HG03060 (cell line): ENCODE measurements at regions not wholly inside any gene's neighbourhood (a gene's known extent, or its start where the extent isn't known, plus 50 kb on each side); places are given as distances from the start of the nearest gene placed in this dataset.
"Not testable (repeated sequence)": the region's sequence is repeated elsewhere in the genome, so short reads cannot be mapped to it uniquely, and the experiment has no call there.

Experiments used
- ATAC-seq: cut with Tn5 transposase; IDR thresholded peaks from one replicate; pipeline ENCODE4 v1.9.1; 2021; ENCODE audit warnings: low read depth, moderate number of reproducible peaks; ENCODE audit not compliant: unreplicated experiment

- ATAC-seq, result no peak
Observed at GRCh38 chr5:106649031-106649430, 1021.7 kb downstream of the EFNA5 start.

- ATAC-seq, result no peak
Observed at GRCh38 chr5:106648401-106648800, 1022.3 kb downstream of the EFNA5 start.

GRCh38 chr5:106646106-106646505 is 1024.6 kb downstream of the EFNA5 start:
- no peak for ATAC-seq

- no peak for ATAC-seq
Observed at GRCh38 chr5:106640511-106640910, 1030.2 kb downstream of the EFNA5 start.

GRCh38 chr5:106639488-106639887 is 1031.2 kb downstream of the EFNA5 start:
- ATAC-seq, result no peak

GRCh38 chr5:106637275-106637674 is 1033.5 kb downstream of the EFNA5 start:
- no peak for ATAC-seq

GRCh38 chr5:106634375-106634774 is 1036.4 kb downstream of the EFNA5 start:
- ATAC-seq, result no peak

- ATAC-seq, result no peak
Observed at GRCh38 chr5:106633825-106634224, 1036.9 kb downstream of the EFNA5 start.

- ATAC-seq, result not testable (repeated sequence)
Observed at GRCh38 chr5:106628456-106628855, 1042.3 kb downstream of the EFNA5 start.

- ATAC-seq, result no peak
Observed at GRCh38 chr5:106610041-106610440, 1060.7 kb downstream of the EFNA5 start.

GRCh38 chr5:106601620-106602019 is 1069.1 kb downstream of the EFNA5 start:
- peak; percentile 80 for ATAC-seq

GRCh38 chr5:106600803-106601202 is 1069.9 kb downstream of the EFNA5 start:
- no peak for ATAC-seq

- no peak for ATAC-seq
Observed at GRCh38 chr5:106595864-106596263, 1074.9 kb downstream of the EFNA5 start.

GRCh38 chr5:106584268-106584667 is 1086.5 kb downstream of the EFNA5 start:
- no peak for ATAC-seq

- no peak for ATAC-seq
Observed at GRCh38 chr5:106578736-106579135, 1092.0 kb downstream of the EFNA5 start.

GRCh38 chr5:106574820-106575219 is 1095.9 kb downstream of the EFNA5 start:
- no peak for ATAC-seq

GRCh38 chr5:106566031-106566430 is 1104.7 kb downstream of the EFNA5 start:
- no peak for ATAC-seq

- ATAC-seq, result no peak
Observed at GRCh38 chr5:106545325-106545724, 1125.4 kb downstream of the EFNA5 start.

GRCh38 chr5:106543330-106543729 is 1127.4 kb downstream of the EFNA5 start:
- ATAC-seq, result no peak

- ATAC-seq, result no peak
Observed at GRCh38 chr5:106530150-106530549, 1140.6 kb downstream of the EFNA5 start.

- no peak for ATAC-seq
Observed at GRCh38 chr5:106525438-106525837, 1145.3 kb downstream of the EFNA5 start.

- no peak for ATAC-seq
Observed at GRCh38 chr5:106523852-106524251, 1146.9 kb downstream of the EFNA5 start.

- no peak for ATAC-seq
Observed at GRCh38 chr5:106522296-106522695, 1148.4 kb downstream of the EFNA5 start.
